DOHH2 (cell line): ENCODE measurements at regions not wholly inside any gene's neighbourhood (a gene's known extent, or its start where the extent isn't known, plus 50 kb on each side); places are given as distances from the start of the nearest gene placed in this dataset.

Source experiments
- EZH2phosphoT487 ChIP-seq: fragments of 200-600 bp; sonication (generic); IDR thresholded peaks from 2 replicates; pipeline ENCODE4 v1.6.1; 2017; ENCODE audit warnings: borderline replicate concordance, mild to moderate bottlenecking, antibody characterized with exemption, low read length, moderate library complexity, mixed read lengths
- TF ChIP-seq, protein P1 (sequence below): fragments of 200-600 bp; sonication (generic); IDR thresholded peaks from one replicate; pipeline ENCODE4 v1.5.1; 2014; ENCODE audit warnings: antibody characterized with exemption, mild to moderate bottlenecking, low read depth, low read length; ENCODE audit not compliant: poor library complexity, severe bottlenecking

DNA sequence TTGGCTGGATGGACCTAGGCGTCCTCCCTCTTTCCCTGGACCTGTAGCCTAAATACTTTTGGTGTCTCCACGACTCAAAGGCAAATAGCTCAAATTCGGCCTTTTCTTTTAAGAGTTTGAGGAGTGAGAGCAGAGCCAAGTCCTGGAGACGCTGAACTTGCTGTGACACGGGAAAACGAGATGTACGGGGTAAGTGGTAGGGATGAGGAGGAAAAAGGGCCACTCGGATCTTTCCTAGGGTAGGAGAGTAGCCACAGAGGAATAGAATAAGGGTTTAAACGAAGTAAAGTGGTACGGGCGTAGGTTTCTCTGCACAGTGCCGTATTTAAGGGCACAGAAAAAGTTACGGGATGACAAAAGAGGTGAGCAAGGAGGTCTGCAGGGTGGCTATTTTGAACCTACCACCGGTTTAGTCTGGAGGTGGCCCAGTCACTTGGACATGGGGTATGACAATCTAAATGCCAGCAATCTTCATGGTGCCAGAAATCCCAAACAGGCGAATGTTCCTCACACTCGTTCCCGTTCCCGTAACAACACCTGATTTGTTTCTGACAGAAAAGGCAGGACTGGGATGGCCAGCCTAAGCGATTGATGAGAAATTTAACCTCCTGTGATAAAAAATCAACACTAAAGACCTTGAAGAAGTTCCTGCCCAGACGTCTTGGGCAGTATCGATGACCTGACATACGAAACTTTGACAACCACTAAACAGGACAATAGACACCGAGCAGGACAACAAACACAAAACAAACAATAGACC, 149.3 kb downstream of the TRIM27 start:
- TF ChIP-seq, protein P1, sequence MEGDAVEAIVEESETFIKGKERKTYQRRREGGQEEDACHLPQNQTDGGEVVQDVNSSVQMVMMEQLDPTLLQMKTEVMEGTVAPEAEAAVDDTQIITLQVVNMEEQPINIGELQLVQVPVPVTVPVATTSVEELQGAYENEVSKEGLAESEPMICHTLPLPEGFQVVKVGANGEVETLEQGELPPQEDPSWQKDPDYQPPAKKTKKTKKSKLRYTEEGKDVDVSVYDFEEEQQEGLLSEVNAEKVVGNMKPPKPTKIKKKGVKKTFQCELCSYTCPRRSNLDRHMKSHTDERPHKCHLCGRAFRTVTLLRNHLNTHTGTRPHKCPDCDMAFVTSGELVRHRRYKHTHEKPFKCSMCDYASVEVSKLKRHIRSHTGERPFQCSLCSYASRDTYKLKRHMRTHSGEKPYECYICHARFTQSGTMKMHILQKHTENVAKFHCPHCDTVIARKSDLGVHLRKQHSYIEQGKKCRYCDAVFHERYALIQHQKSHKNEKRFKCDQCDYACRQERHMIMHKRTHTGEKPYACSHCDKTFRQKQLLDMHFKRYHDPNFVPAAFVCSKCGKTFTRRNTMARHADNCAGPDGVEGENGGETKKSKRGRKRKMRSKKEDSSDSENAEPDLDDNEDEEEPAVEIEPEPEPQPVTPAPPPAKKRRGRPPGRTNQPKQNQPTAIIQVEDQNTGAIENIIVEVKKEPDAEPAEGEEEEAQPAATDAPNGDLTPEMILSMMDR = no peak
- no peak for TF ChIP-seq EZH2phosphoT487
